ENCODE measurements at regions not wholly inside any gene's neighbourhood (a gene's known extent, or its start where the extent isn't known, plus 50 kb on each side); places are given as distances from the start of the nearest gene placed in this dataset.

DNA sequence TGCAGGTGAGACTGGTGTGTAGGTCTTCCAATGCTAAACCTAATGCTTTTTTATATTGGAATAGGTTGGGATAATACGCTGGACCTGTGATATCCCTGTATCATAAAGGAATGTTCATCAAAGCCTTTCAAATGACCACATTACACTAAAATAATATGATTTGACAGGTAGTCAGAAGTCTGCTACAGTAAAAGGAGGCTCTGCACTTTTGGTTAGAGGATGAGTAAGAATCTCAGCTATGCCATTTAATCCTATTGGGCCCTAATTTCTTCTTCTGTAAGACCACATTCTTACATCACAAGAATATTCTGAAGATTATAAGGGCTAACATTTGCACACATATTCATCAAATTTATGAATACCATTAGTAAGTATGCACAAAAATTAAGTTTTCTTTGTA lies 250.5 kb upstream of the FLRT2 start:
- no peak for DNase-seq

DNA sequence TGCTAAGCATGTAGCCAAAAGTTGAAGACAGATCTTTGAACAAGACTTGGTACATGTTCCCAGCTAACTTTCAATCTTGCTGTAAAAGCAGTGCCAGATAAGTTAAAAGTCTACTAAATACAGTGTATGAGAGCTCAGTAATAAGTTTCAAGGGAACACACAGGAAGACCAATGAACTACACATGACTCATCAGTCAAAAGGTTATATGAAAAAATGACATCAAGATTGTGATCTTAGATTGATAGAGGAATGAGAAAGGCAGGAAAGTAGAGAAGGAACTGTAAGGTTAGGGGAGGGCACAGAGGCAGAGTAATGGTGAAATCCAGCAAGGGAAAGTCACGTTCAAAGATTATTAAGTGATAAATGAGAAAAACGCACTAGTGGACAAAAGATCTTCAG lies 249.9 kb upstream of the FLRT2 start:
- no peak for DNase-seq

DNA sequence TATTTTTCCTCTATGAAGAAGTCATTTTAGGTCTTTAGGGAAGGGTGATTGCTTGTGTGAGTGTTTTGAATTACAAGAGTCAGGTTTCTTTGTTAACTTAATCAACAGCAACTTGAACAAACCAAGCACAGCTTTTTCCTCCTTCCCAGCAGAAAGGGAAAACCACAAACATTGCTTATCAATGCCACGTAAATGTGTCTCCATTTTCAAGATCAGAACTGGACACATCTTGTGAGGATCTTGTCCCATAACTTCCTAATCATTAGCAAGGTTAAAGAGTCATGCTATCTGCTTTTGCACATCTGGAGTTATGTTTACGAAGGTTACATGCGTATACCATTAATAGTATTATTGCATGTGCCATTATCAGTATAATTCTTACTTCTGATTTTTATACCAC lies 248.0 kb upstream of the FLRT2 start:
- no peak for DNase-seq

DNA sequence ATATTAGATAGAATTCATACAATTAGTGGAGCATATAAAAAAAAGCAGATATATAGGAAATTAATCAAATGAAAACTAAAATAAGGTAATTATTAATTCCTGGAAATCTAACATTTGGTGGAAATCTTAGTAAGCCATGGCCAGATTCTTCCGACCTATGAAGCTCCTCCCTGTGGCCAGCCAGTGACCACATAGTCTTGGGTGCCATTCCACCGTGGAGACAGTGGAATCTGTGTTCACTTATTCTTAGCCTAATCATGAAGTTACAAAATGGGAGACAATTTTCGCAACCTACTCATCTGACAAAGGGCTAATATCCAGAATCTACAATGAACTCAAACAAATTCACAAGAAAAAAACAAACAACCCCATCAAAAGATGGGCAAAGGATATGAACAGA lies 241.9 kb upstream of the FLRT2 start:
- DNase-seq, result no peak

DNA sequence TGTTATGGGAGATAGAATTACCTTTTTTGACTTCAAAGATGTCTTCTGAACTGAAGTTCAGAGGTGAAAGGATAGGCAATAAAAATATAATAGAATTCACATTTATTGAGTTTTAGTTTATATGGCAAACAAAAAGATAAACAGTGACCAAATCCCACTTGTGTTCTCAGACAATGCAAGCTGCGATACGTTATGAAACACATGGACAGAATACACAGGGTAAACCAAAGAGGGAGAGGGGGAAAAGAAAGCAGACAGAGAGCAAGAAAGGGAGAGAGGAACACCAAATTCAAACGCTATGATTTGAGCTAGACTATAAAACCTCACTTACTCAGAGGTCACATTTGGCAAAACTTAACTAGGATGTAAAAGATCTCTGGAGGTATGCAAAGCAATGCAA lies 238.2 kb upstream of the FLRT2 start:
- DNase-seq, result no peak

DNA sequence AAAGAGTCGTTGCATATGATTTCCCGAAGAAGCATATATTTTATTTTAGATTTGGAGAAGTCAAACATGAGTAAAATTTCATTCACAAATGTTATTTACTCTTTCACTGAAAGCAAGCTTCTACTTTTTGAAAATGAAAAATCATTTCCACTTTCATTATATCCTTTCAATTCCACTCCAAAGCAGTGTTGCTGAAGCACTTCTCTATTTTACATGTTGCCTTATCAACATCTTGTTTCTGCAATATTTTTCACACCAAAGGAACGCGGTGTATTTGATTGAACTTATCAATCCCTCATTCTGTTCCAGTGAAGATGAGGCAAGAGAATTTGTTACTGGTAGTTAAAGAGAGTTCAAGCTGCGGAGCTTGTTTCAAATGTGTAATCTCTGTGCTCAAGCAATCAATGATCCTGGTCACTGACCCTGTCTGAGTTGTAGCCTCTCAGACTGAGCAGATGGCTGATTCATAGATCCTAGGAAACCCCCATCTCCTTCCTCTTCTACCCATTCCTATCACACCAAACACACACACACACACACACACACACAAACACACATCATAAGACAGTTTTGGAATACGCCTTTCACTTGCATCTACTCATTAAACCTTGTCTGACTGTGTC lies 236.2 kb upstream of the FLRT2 start:
- DNase-seq, result no peak

DNA sequence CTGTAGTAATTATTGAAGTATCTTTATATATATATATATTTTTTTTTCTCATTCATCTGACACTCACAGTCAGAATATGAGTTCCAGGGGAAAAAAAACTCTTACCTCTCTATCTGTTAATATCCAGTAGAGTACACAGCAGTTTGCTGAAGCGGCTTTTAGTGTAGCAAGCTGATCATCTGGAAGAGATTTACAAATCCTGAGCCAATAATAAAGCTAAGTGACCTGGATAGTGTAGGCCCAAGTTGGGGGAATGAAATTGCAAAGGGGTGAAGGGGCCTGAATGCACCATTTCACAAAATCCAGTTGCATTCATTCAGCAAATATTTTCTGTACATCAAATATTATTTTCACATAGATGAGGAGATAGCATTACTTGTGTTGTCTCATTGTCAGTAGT lies 234.6 kb upstream of the FLRT2 start:
- DNase-seq, result no peak

DNA sequence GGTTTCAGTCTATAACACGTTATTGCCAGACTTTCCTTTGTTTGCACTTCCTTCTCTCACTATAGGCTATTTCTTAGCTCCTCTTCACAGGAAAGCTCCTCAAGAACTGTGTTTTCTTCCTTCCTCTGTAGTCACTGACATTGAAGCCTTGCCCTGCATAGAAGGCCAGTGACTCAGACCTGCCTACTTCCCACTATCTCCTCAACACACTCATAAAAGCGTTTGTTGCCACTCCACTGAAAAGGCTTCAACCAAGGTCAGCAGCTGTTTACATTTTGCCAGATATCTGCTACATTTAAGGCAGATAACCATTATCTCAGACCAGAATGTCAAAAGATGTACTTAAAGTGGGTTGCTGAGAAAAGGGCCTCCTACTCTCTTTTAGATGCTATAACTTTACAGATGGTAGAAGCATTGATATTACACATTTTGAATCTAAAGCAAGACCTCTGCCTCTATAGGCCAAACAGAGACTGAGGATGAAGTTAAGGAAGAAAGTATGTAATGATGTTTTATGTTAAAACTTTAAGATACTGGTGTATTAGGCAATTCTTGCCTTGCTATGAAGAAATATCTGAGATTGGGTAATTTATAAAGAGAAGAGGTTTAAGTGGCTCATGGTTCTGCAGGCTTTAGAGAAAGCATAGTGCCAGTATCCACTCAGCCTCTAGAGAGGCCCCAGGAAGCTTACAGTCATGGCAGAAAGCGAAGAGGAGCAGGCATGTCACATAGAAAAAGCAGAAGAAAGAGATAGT lies 233.3 kb upstream of the FLRT2 start:
- no peak for DNase-seq

DNA sequence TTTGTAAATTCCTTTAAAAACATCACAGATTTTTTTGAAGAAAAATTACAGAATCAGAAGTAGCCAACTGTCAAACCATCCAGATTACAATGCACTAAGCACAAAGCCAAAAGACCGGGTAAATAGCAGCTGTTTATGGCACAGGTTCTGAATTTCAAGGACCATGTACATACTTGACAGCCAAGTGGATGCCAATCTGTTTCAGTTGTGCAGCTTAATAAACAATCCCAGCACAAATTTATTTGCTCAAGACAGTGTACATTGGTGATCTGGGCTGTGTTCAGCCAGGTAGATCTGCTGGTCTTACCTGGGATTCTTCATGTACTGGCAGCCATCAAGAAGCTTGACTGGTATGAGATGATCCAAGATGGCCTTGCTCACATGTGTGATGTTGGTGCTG lies 229.8 kb upstream of the FLRT2 start:
- DNase-seq, result no peak

DNA sequence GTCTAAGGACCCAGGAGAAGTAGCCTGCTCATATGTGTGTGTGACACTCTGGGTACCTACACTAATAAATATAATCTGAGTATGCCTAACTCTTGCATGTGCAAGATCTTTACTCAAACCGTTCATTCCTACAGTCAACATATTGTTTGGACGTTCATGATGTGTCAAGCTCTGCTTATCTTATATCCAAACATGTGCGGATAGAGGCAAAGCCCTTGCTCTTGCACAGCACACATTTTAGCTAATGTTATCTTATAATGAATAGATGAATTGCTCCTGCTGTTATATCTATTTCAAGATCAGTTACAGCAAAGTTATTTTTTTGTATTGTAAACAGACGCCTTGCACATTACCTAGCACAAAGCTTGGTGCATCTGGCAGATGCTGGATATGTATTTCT lies 228.4 kb upstream of the FLRT2 start:
- DNase-seq, result no peak

DNA sequence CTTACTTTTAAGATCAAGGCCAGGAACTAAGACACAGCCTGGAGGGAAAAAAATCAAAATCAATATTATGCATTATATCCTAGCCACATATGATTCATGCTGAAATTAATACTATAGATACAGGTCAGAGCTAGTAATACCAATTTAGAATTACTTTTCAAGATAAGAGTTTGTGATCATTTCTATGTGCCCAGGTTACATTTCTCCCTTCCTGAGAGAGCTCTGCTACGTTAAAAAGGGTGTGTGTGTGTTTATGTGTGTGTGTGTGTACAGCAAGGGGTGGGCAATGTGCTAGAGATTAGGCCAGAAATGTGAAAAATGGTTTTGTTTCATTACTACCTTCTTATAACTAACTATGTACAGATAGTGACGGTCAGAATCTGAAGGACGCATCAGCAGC lies 223.9 kb upstream of the FLRT2 start:
- no peak for DNase-seq

DNA sequence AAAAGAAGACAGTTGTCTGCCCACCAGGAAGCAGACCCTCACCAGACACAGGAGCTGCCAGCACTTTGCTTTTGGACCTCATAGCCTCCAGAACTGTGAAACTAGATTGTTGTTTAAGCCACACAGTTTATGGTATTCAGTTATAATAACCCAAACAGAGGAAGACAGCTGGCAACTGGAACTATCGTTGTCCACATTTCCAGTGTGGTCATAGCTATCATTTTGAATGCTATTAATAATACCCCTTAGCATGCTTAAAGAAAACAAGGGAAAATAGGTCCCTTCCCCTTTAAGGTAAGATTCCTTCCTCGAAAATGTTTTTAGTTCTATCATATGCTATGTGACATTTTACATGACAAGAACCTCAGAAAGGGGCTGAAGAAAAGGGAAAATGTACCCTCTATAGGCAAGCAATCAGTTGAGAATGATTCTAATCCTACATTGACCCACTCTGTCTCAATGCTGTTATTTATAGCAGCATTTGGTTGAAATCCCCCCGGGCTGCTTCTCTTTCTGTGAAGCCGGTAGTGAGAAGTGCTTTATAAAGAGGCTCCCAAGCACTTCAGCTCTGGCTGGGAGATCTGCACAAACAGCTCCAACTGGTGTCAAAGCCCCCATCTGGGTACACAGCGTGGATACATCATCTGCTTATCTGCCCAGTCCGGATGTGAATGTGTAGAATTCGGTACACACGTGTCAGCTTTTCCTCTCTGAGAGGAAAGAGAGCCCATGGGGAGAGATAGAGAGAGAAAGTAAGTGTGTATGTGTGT lies 221.2 kb upstream of the FLRT2 start:
- no peak for DNase-seq

DNA sequence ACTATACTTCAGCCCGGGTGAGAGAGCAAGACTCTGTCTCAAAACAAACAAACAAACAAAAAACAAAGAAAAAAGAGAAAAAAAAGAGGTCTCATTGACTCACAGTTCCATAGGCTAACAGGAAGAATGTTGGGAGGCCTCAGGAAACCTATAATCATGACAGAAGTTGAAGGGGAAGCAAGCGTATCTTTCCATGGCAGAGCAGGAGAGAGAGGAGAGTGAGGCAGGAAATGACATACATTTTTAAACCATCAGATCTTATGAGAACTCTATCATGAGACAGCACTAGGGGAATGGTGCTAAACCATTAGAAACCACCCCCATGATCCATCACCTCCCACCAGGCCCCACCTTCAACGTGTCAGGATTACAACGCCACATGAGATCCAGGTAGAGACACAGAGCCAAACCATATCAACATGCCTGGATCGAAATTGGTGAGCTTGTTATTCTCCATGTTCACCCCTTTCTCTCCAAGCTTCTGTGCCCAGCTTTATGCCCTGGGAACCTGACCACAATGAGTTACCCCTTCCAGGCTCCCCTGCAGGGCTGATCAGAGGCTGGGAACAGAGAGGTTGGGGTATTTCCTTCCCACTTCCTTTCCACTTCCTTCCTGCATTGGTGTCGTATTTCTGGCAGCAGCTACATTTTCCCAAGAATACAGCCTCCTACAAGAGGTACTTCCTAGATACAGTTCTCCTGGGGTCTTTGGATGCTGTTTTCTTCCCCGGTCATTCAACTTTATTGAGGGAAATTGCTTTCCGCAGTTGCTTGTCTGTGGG lies 219.3 kb upstream of the FLRT2 start:
- no peak for DNase-seq

DNA sequence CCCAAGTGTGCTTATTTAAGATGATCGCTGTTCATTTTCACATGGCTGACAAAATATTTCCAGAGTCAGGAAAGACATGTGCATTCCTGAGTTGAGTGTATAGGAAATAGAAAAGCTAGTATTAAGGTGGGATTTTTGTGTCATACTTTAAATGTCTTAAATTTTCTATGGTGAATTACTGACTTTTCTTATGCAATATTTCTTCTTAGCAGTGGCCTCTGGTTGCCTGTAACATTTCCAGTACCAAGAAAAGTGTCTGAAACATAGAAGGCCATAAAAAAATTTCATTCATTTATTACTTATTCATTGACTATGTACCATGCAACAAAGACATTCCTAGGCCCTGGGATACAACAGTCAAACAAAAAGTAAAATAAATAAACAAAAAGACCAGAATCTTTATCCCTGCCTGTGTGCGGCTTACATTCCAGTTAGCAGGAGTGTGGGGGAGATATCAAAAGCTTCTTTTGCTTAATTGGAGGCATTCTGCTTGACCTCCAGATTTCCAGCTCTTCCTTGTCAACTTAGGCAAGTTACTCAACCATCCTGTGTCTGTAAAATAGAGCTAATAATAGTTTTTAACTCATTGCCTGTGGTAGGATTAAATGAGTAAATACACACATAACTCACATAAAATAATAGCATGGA lies 216.3 kb upstream of the FLRT2 start:
- no peak for DNase-seq

DNA sequence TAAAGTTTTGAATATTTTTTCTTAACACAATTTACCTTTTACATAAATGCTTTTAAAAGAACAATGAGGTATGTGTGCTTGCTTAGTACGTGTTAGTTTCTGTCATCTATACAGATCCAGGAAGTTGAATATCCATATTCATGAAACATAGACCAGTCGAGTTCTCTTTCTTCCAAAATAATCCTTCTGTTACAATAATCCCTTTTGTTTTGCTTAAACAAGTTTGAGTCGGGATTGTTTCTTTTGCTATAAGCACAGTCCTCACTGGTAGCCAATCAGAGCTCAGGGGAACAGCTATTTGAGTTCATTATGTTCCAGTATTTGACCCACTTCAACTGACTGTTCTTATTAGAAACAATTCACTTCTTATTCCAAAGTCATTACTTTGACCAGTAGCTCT lies 214.7 kb upstream of the FLRT2 start:
- DNase-seq, result no peak

DNA sequence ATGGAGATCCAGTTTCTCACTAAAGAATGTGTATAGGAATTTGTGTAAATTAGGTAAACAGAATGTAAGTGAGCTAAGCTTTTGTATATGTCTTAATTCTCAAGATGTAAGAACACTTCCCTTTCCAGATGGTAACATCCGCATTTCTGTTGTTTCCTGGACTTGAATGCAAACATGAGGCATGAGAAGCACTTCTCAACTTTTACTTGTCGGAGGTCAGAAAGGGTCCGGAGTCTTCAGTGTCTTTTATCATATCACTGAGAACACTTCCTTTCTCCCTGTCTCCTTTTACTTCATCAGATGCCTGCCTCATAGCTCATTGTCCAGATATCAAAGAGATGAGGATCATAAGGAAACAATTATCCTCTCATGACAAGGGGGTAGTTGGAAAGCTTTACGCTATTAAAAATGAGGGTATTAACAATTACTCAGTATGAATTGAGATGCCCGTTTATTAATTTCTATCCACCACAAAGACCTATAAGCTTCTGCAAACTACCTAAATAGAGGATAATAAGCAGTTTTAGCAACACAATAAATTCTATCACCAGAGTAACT lies 214.1 kb upstream of the FLRT2 start:
- no peak for DNase-seq

DNA sequence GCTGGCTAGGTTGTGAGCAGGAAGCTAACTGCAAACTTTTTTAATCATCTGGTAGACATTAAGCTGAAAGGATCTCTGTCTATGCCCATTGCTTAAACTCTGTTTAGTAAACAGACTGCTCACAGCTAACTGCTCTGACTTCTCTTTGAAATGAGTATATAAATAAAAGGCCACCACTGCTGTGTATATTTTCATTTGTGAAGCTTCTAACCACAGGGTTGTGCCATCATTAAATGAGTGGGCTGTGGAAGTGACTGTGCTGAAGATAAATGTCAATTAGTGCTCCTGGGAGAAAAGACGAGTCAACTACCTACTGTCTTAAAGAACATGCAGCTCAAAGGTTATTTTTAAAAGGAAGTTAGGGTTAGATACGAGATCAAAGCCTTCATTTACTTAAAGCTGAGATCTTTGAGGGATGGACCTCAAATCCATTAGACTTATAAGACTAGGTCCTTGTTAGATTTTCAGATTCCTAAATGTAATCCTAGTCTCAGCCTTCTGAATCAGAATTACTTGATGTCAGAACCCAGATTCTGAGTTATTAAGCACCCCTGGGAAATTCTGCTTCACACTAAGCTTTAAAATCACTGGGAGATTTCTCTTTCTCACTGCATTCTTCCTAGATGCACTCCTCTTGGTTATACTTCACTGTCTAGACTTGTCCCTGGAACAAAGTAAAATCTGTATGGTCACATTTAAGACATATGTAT lies 213.1 kb upstream of the FLRT2 start:
- DNase-seq, result no peak

DNA sequence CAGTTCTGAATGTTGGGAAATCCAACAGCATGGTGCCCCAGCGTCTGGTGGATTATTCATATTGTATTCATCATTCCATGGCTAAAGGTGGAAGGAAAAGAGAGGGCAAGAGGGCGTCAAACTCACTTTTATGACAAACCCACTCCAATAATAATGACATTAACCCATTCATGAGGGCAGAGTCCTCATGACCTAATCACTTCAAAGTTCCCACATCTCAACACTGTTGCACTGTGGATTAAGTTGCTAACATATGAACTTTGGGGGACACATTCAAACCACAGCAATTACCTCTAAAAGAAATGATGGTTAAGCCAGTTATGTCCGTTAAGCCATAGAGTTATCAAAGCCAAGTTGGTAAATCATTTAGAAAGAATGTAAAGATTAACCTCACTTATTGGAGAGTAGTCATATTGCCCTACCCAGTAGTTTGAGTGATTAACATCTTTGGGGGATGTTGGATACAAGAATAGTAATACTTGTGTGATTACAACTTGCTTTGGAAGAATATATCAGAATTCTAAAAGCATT lies 212.4 kb upstream of the FLRT2 start:
- no peak for DNase-seq

DNA sequence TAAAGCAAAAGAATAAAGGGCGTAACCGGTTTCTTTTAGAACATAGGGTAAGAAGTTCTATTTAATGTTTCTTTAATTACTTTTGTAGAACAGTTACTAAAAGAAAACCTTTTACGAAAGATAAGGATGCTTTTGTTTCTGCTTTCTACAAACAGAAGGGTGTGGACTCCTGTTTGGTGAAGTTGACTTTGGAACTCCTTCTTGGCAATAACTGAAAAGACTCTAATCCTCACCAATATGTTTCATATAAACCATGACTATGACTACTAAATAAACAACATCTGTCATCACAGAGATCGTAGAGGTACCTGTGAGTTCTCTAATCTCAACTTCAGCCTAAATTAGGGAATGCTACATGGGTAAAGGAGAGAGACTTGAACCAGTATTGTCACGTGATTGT lies 210.8 kb upstream of the FLRT2 start:
- DNase-seq, result no peak

DNA sequence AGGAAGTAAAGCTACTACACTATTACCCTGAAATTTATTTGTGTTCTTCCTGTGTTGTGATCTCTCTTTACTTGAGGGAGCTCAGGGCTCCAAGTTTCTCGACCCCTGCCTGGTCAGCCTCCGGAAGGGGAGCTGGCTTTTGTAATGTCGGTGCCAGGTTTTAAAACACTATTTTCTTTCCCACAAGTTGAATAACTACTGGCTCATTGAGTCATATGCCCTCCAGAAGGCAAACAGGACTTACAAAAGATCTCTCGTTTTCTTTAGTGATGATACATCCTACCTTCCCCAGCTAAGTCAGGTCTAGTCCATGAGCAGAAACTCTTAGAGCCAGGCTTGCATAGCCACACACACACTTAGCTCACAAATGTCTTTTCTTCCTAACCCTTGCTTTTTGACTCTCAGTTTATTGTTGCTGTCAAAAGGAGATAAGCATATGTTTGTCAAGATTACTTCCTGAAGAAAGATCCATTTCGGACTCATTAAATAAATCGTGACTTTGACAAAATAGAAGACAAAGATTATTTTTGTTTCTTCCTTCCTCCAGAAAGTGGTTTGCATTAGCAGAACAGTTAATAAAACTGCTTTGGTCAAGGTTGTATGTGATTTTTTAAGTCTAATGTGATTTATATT lies 209.8 kb upstream of the FLRT2 start:
- DNase-seq, result no peak
